ENCODE measurements at regions not wholly inside any gene's neighbourhood (a gene's known extent, or its start where the extent isn't known, plus 50 kb on each side); places are given as distances from the start of the nearest gene placed in this dataset.
"Not testable (repeated sequence)": the region's sequence is repeated elsewhere in the genome, so short reads cannot be mapped to it uniquely, and the experiment has no call there.

DNA sequence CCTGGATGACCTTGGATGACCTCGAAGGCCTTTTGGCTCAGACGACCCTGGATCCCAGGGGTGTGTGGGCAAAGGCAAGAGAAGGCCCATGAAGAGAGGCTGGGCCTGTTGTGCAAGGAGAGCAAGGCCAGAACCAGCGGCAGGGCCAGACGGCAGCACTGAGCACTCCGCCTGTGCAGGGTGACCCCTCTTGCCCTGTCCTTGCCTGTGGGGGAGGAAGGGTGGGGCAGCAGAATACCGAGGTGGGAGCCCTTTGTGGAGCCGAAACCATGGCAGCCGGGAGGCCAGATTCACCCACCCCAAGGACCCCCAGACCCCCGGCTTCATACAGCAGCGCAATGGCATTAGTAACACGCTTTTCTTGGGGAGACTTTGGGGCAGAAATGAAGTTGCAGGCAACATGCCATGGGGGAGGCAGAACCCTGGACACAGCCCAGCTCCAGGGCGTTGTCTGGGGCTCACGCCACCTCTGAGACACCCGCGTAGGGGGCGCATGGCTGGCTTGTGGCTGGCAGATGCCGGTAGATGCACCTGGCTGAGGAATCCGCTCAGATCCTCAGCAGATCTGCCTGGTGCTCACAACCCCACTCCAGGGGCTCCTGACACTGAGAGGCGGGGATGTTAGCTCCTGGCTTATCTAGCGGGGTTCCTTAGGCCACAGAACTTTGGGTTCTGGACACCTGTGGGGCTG, 114.5 kb downstream of the FAM53A start:
- H3K4me1 ChIP-seq (ENCODE audit: control insufficient read depth, insufficient read depth, low read length), result no peaks in the 10 kb centered on the region
- H3K4me3 ChIP-seq (ENCODE audit: low read length), result no peak overlapping the region
- no peak overlapping the region for H3K9ac ChIP-seq (ENCODE audit: low read length)
- H3K27me3 ChIP-seq (ENCODE audit: control insufficient read depth, insufficient read depth, low read length), result peaks cover 21% of the 10 kb centered on the region
- H3K36me3 ChIP-seq (ENCODE audit: control insufficient read depth, insufficient read depth, low read length), result no peaks in the 10 kb centered on the region
- no peak overlapping the region for H3K27ac ChIP-seq (ENCODE audit: low read depth, low read length)

DNA sequence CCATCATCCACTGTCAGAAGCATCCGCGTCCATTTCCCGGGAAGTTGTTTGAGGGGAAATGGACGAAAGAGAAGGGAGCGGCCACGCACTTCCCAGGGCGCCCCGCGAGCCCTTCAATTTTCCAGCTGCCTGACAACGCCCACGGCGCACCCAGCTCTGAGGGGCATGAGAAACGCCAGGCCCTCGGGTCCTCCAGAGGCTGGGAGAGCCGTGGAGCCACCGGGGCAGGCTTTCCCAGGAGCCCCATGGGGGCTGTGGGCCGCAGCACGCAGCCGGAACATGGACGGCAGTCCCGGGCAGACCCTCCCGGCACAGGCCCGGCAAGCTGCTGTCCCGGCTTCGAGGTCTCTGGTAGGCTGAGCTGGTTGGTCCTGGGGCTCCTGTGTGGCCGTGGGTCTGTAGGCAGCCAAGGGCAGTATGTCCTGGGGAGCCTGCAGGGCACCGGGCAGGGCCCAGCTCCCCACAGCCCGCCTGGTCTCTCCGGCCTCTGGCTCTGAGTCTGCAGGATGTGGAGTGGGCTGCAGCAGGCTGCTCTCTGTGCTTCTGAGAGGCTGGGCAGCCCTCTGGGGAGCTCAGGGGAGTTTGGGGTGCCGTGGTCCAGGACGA, 115.2 kb downstream of the FAM53A start:
- Histone ChIP-seq H3K9ac (ENCODE audit: low read length) (no peak overlapping the region), H3K4me1 (ENCODE audit: control insufficient read depth, insufficient read depth, low read length) (no peaks in the 10 kb centered on the region), H3K4me3 (ENCODE audit: low read length) (no peak overlapping the region), H3K36me3 (ENCODE audit: control insufficient read depth, insufficient read depth, low read length) (no peaks in the 10 kb centered on the region), H3K27ac (ENCODE audit: low read depth, low read length) (no peak overlapping the region), H3K27me3 (ENCODE audit: control insufficient read depth, insufficient read depth, low read length) (peaks cover 22% of the 10 kb centered on the region)

DNA sequence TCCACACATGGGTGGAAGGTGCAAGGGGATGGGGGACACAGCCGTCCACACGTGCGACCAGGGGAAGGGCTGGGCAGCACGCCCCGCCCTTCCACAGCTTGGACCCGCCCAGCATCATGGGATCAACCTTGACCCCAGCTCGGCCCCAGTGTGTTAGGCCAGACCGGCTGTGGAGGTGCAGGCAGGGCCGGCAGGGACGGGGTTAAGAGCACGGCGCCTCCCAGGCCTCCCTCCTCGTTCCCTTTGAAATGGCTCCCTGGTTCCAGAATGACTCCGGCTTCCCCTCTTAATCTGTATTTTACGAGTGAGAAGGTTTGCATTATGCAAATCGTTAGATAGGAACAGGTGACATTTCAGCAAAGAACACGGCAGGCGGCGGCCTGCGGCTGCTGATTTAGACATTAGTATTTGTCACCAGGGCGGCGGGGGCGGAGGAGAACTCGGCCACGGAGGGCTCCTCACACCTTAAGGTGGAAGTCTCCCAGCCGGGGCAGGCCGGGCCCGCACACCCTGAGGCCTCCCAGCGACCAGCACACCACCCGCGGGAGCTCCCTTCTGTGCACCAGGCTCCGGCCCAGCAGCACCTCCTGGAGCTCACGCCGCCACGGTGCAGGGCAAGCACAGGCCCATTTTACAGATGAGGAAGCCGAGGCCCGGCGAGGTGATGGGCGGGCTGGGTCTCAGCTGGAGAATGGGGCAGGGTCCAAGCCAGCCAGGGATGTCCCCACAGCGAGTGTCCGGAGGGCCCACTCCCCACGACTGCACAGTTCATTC, 116.1 kb downstream of the FAM53A start:
- H3K36me3 ChIP-seq (ENCODE audit: control insufficient read depth, insufficient read depth, low read length), result no peaks in the 10 kb centered on the region
- no peak overlapping the region for H3K27ac ChIP-seq (ENCODE audit: low read depth, low read length)
- H3K9ac ChIP-seq (ENCODE audit: low read length), result no peak overlapping the region
- no peaks in the 10 kb centered on the region for H3K4me1 ChIP-seq (ENCODE audit: control insufficient read depth, insufficient read depth, low read length)
- peak overlapping the region; percentile 8 for H3K4me3 ChIP-seq (ENCODE audit: low read length)
- H3K27me3 ChIP-seq (ENCODE audit: control insufficient read depth, insufficient read depth, low read length), result peaks cover 22% of the 10 kb centered on the region

DNA sequence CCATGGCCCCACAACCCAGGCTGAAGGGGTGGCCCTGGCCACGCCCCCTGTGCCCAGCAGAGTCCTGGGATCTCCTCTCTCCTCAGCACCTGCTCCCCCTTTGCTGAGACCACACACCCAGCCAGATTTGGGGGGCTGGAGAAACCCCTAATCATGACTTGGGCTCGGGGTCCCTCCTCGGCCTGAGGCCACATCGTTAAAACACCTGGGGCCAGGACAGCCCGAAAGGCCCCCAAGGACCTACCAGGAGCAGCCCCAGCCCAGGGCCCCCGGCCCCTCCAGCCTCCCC, 116.7 kb downstream of the FAM53A start:
- Histone ChIP-seq H3K4me3 (ENCODE audit: low read length) (no peak overlapping the region), H3K27me3 (ENCODE audit: control insufficient read depth, insufficient read depth, low read length) (peaks cover 22% of the 10 kb centered on the region), H3K4me1 (ENCODE audit: control insufficient read depth, insufficient read depth, low read length) (no peaks in the 10 kb centered on the region), H3K36me3 (ENCODE audit: control insufficient read depth, insufficient read depth, low read length) (no peaks in the 10 kb centered on the region), H3K9ac (ENCODE audit: low read length) (no peak overlapping the region), H3K27ac (ENCODE audit: low read depth, low read length) (no peak overlapping the region)

DNA sequence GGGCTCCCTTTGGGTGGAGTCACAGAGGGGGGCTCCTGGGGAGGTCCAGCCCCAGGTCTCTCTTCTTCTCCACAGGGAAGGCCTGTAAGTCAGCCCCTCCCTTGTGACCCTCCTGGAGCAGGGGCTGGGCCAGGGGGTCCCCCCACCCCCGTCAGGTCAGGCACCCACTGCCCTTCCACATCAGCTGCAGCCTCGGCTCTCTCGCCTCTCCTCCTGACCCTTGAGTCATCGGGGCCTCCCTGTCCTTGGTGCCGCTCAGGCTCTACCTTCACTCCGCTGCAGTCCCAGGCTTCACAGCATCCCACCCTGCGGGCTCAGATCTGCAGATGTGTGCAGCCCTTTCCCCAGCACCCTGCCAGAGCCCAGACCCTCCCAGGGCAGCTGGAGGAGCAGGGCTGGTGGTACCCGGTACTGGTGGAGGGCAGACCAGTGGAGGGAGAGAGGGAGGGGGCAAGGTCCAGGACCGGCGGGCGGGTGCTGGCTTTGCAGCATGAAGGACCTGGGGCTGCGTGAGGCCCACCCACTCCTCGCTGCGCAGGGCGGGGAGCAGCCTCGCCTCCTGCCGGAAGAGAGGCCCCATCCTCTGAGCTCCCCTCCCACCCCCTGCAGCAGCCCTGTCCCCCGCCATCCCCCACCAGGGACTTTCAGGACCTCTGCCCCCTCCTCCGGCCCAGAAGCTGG, 117.1 kb downstream of the FAM53A start:
- Histone ChIP-seq H3K27ac (ENCODE audit: low read depth, low read length) (no peak overlapping the region), H3K36me3 (ENCODE audit: control insufficient read depth, insufficient read depth, low read length) (no peaks in the 10 kb centered on the region), H3K4me1 (ENCODE audit: control insufficient read depth, insufficient read depth, low read length) (no peaks in the 10 kb centered on the region), H3K9ac (ENCODE audit: low read length) (no peak overlapping the region), H3K27me3 (ENCODE audit: control insufficient read depth, insufficient read depth, low read length) (peaks cover 22% of the 10 kb centered on the region), H3K4me3 (ENCODE audit: low read length) (no peak overlapping the region)

DNA sequence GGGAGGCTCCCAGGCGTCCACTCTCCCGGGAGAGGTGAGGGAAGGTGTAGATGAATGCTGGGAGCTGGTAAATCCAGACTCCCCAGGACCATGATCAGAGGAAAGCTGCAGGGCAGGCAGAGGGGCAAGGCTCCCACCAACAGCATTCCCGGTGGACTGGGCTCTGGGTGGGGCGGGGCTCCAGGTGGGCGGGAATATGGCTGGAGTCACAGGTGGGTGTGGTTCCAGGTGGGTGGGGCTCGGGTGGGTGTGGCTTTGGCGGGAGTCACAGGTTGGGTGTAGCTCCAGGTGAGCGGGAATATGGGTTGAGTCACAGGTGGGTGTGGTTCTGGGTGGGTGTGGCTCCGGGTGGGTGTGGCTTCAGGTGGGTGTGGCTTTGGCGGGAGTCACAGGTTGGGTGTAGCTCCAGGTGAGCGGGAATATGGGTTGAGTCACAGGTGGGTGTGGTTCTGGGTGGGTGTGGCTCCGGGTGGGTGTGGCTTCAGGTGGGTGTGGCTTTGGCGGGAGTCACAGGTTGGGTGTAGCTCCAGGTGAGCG, 117.7 kb downstream of the FAM53A start:
- not testable (repeated sequence) for H3K4me3 ChIP-seq (ENCODE audit: low read length); H3K9ac ChIP-seq (ENCODE audit: low read length); H3K27ac ChIP-seq (ENCODE audit: low read depth, low read length); H3K36me3 ChIP-seq (ENCODE audit: control insufficient read depth, insufficient read depth, low read length); H3K4me1 ChIP-seq (ENCODE audit: control insufficient read depth, insufficient read depth, low read length)
- peaks cover 22% of the 10 kb centered on the region for H3K27me3 ChIP-seq (ENCODE audit: control insufficient read depth, insufficient read depth, low read length)

DNA sequence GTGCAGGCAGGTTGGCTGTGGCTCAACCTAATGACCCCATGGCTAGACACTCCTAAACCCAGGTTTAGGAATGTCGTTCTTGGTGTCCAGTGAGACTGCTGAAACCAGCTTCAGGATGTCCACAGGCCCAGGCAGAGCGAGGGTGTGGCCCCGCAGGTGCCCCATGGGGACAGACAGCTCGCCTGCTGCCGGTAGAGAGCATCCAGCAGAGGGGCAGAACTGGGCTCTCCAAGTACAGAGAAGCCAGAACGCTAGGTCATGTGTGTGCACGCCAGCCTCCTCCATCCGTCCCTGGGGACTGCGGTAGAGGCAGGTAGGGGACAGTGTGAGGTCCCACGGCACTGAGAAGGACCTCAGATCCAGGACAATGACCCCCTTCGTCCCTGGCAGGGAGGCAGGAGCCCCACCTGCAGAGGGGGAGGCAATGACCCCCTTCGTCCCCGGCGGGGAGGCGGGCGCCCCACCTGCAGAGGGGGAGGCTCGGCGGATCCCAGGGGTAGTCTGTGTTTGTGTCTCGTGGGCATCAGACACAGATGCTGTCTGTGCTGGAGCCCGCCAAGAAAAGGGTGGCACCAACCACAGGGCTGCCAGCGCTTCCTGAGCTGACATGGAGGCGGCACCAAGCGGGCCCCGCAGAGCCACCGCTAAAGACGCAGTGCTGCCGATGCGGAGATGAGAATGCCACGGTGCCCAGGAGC, 118.4 kb downstream of the FAM53A start:
- Histone ChIP-seq H3K4me3 (ENCODE audit: low read length) (no peak overlapping the region), H3K27ac (ENCODE audit: low read depth, low read length) (no peak overlapping the region), H3K4me1 (ENCODE audit: control insufficient read depth, insufficient read depth, low read length) (no peaks in the 10 kb centered on the region), H3K36me3 (ENCODE audit: control insufficient read depth, insufficient read depth, low read length) (no peaks in the 10 kb centered on the region), H3K9ac (ENCODE audit: low read length) (no peak overlapping the region), H3K27me3 (ENCODE audit: control insufficient read depth, insufficient read depth, low read length) (peaks cover 27% of the 10 kb centered on the region)

DNA sequence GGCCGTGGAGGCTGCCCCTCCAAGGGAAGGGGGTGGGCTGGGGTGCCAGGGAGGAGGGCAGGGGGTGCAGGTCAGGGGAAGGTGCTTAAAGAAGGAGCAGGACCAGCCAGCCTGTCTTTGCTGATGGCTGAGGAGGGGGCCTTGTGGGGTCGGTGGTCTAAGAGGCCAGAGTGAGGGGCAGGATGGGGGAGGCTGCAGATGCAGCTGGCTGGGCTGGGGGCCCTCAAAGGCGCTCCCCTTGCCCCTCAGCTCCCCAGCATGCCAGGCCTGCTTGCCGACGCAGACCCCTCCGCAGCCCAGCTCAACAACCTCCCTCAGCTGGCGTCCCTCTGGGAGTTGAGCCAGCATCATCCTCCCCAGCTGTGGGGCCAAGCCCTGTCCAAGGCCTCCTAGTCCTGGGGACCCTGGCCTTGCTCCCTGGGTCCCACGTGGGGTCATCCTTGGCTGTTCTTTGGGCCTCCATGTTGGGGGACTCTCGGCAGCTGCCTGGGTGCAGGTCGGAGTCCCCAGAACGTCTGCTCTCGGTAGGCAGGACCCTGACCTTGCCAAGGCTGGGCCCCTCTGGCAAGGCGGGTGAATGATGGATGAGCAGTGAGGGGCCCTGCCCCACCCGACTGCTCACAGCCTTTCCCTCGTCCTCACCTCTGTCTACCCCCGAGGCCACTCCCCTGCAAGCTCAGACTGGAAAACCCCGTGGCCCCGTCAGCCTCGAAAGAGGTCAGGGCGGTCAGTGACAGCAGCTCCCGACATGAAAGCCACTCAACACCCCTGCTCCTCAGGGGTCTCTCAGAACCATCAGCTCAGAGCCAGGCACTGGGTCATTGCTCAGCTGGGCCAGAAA, 119.4 kb downstream of the FAM53A start:
- H3K4me3 ChIP-seq (ENCODE audit: low read length), result no peak overlapping the region
- peaks cover 27% of the 10 kb centered on the region for H3K27me3 ChIP-seq (ENCODE audit: control insufficient read depth, insufficient read depth, low read length)
- H3K27ac ChIP-seq (ENCODE audit: low read depth, low read length), result no peak overlapping the region
- H3K4me1 ChIP-seq (ENCODE audit: control insufficient read depth, insufficient read depth, low read length), result no peaks in the 10 kb centered on the region
- H3K36me3 ChIP-seq (ENCODE audit: control insufficient read depth, insufficient read depth, low read length), result no peaks in the 10 kb centered on the region
- H3K9ac ChIP-seq (ENCODE audit: low read length), result no peak overlapping the region

DNA sequence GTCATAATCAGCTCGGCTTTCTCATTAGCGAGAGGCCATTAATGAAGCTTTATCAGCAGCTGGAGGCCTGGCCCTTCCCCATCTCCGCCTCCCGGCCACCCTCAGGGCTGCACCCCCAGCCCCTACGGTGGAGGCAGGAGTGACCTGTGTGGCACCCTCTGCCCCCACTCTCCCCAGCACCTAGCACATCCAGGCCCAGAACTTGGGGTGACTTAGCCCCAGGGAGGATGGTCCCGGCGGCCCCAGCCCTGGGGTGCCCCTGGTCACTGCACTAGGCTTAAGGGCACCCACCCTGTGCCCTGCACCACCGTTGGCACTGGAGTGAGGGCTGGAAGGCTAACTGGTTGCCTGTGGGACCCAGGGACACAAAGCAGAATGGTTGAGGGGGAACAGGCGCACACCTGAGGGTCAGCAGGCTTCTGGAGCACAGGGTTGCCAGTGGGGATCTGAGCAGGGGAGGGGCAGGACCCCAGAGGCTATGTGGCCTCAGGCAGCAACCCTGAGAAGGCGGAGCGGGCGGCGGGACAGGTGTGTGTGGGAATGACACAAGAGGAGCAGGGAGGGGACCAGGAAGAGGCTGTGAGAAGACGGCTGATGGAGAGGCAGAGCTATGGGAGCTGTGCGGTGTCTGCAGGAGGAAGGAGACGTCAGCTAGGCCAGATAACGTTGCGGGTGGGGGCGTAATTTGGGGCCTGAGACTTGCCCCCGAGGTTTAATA, 120.2 kb downstream of the FAM53A start:
- H3K4me1 ChIP-seq (ENCODE audit: control insufficient read depth, insufficient read depth, low read length), result no peaks in the 10 kb centered on the region
- peaks cover 27% of the 10 kb centered on the region for H3K27me3 ChIP-seq (ENCODE audit: control insufficient read depth, insufficient read depth, low read length)
- no peak overlapping the region for H3K4me3 ChIP-seq (ENCODE audit: low read length)
- H3K36me3 ChIP-seq (ENCODE audit: control insufficient read depth, insufficient read depth, low read length), result no peaks in the 10 kb centered on the region
- no peak overlapping the region for H3K9ac ChIP-seq (ENCODE audit: low read length)
- no peak overlapping the region for H3K27ac ChIP-seq (ENCODE audit: low read depth, low read length)

DNA sequence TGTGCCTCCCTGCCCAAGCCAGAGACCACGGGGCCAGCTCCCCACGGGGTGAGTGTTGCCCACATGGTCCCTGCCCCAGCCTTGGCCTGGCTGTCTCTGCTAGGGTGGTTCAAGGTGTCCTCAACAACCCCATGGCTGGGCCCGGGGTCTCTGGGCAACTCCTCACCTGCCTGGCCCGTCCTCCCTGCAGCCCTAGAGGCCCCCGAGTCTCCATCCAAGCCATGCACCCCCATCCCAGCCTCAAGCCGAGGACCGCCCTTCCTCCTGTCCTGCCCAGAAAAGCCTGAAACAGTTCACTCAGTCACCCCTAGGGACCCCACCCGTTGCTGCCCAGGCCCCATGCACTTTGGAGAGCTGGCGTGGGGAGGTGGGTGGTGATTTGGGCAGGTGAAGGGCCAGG, 120.9 kb downstream of the FAM53A start:
- Histone ChIP-seq H3K9ac (ENCODE audit: low read length) (no peak overlapping the region), H3K27me3 (ENCODE audit: control insufficient read depth, insufficient read depth, low read length) (peaks cover 27% of the 10 kb centered on the region), H3K4me1 (ENCODE audit: control insufficient read depth, insufficient read depth, low read length) (no peaks in the 10 kb centered on the region), H3K4me3 (ENCODE audit: low read length) (no peak overlapping the region), H3K36me3 (ENCODE audit: control insufficient read depth, insufficient read depth, low read length) (no peaks in the 10 kb centered on the region), H3K27ac (ENCODE audit: low read depth, low read length) (no peak overlapping the region)

DNA sequence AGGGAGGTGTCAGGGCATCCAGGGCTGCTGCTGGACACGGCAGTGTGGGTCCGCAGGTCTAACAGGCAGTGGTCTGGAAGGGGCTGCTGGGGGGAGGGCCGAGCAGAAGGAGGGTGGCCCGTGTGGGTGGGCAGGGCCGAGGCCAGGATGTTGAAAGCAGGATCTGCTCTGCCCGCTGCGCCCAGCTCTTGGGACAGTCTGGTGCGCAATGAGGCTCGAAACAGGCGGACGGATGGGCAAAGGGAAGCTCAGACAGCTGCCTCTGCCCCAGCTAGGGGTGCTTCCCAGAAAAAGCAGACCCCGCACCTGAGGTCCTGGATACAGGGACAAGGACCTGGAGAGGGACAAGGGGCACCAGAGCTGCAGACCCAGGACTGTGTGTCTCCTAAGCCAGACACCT, 121.3 kb downstream of the FAM53A start:
- Histone ChIP-seq H3K27me3 (ENCODE audit: control insufficient read depth, insufficient read depth, low read length) (peaks cover 27% of the 10 kb centered on the region), H3K27ac (ENCODE audit: low read depth, low read length) (no peak overlapping the region), H3K4me3 (ENCODE audit: low read length) (no peak overlapping the region), H3K9ac (ENCODE audit: low read length) (no peak overlapping the region), H3K4me1 (ENCODE audit: control insufficient read depth, insufficient read depth, low read length) (no peaks in the 10 kb centered on the region), H3K36me3 (ENCODE audit: control insufficient read depth, insufficient read depth, low read length) (no peaks in the 10 kb centered on the region)
